ENCODE measurements at regions not wholly inside any gene's neighbourhood (a gene's known extent, or its start where the extent isn't known, plus 50 kb on each side); places are given as distances from the start of the nearest gene placed in this dataset.

- no peak for ATAC-seq
- no peak for DNase-seq (ENCODE audit: low spot score in 2 of 2)
- Mint-ChIP-seq H3K27ac (no peak overlapping the region), H3K36me3 (no peaks in the 10 kb centered on the region), H3K9me3 (no peaks in the 10 kb centered on the region)
Measured at GRCh38 chr13:94925263-94925662, 212.9 kb upstream of the SOX21 start.

GRCh38 chr13:94921181-94921580 lies 208.8 kb upstream of the SOX21 start:
- no peak overlapping the region for H3K27ac Mint-ChIP-seq
- ATAC-seq, result no peak
- H3K36me3 Mint-ChIP-seq, result no peaks in the 10 kb centered on the region
- no peak for DNase-seq (ENCODE audit: low spot score in 2 of 2)
- H3K9me3 Mint-ChIP-seq, result no peaks in the 10 kb centered on the region

GRCh38 chr13:94920578-94920977 lies 208.2 kb upstream of the SOX21 start:
- Mint-ChIP-seq H3K36me3 (no peaks in the 10 kb centered on the region), H3K27ac (no peak overlapping the region)
- no peak for ATAC-seq

GRCh38 chr13:94917824-94918223 lies 205.5 kb upstream of the SOX21 start:
- ATAC-seq (no peak), DNase-seq (ENCODE audit: low spot score in 2 of 2) (no peak)
- Mint-ChIP-seq H3K27ac (no peak overlapping the region), H3K36me3 (no peaks in the 10 kb centered on the region), H3K9me3 (no peaks in the 10 kb centered on the region)

More at GRCh38 chr13:94920578-94920977, 208.2 kb upstream of the SOX21 start:
- no peak for DNase-seq (ENCODE audit: low spot score in 2 of 2)
- no peaks in the 10 kb centered on the region for H3K9me3 Mint-ChIP-seq

- peak in 1 of 2 donors; percentile 52 for ATAC-seq
Measured at GRCh38 chr13:94914895-94915294, 202.6 kb upstream of the SOX21 start.

GRCh38 chr13:94906605-94907004 lies 194.3 kb upstream of the SOX21 start:
- DNase-seq (ENCODE audit: low spot score in 2 of 2) (no peak), ATAC-seq (no peak)
- no peak overlapping the region for H3K27ac Mint-ChIP-seq
- H3K9me3 Mint-ChIP-seq, result no peaks in the 10 kb centered on the region
- no peaks in the 10 kb centered on the region for H3K36me3 Mint-ChIP-seq

More at GRCh38 chr13:94914895-94915294, 202.6 kb upstream of the SOX21 start:
- Mint-ChIP-seq H3K36me3 (no peaks in the 10 kb centered on the region), H3K27ac (no peak overlapping the region), H3K9me3 (no peaks in the 10 kb centered on the region)
- DNase-seq (ENCODE audit: low spot score in 2 of 2), result no peak

- no peaks in the 10 kb centered on the region for H3K9me3 Mint-ChIP-seq
- no peak overlapping the region for H3K27ac Mint-ChIP-seq
- ATAC-seq (no peak), DNase-seq (ENCODE audit: low spot score in 2 of 2) (no peak)
- no peaks in the 10 kb centered on the region for H3K36me3 Mint-ChIP-seq
Measured at GRCh38 chr13:94902722-94903407, 190.5 kb upstream of the SOX21 start.

- ATAC-seq (no peak), DNase-seq (ENCODE audit: low spot score in 2 of 2) (no peak)
- Mint-ChIP-seq H3K27ac (no peak overlapping the region), H3K36me3 (no peaks in the 10 kb centered on the region), H3K9me3 (no peaks in the 10 kb centered on the region)
Measured at GRCh38 chr13:94901070-94901469, 188.7 kb upstream of the SOX21 start.

- Mint-ChIP-seq H3K36me3 (no peaks in the 10 kb centered on the region), H3K27ac (no peak overlapping the region), H3K9me3 (no peaks in the 10 kb centered on the region)
- DNase-seq (ENCODE audit: low spot score in 2 of 2) (no peak), ATAC-seq (no peak)
Measured at GRCh38 chr13:94896719-94897317, 184.5 kb upstream of the SOX21 start.

GRCh38 chr13:94896238-94896637 lies 183.9 kb upstream of the SOX21 start:
- no peaks in the 10 kb centered on the region for H3K36me3 Mint-ChIP-seq
- DNase-seq (ENCODE audit: low spot score in 2 of 2), result no peak
- no peak for ATAC-seq
- H3K27ac Mint-ChIP-seq, result no peak overlapping the region
- H3K9me3 Mint-ChIP-seq, result no peaks in the 10 kb centered on the region

GRCh38 chr13:94886191-94886590 lies 173.8 kb upstream of the SOX21 start:
- H3K36me3 Mint-ChIP-seq, result peaks cover 0 to 4% of the 10 kb centered on the region in 2 donors
- no peak overlapping the region for H3K27ac Mint-ChIP-seq
- no peaks in the 10 kb centered on the region for H3K9me3 Mint-ChIP-seq
- ATAC-seq (no peak), DNase-seq (ENCODE audit: low spot score in 2 of 2) (no peak)

GRCh38 chr13:94880463-94880862 lies 168.1 kb upstream of the SOX21 start:
- DNase-seq (ENCODE audit: low spot score in 2 of 2), result no peak
- Mint-ChIP-seq H3K9me3 (no peaks in the 10 kb centered on the region), H3K36me3 (no peaks in the 10 kb centered on the region), H3K27ac (no peak overlapping the region)
- no peak for ATAC-seq

GRCh38 chr13:94878602-94879165 lies 166.3 kb upstream of the SOX21 start:
- H3K9me3 Mint-ChIP-seq, result no peaks in the 10 kb centered on the region
- ATAC-seq (no peak), DNase-seq (ENCODE audit: low spot score in 2 of 2) (no peak)
- no peak overlapping the region for H3K27ac Mint-ChIP-seq
- no peaks in the 10 kb centered on the region for H3K36me3 Mint-ChIP-seq

GRCh38 chr13:94864474-94864873 lies 152.1 kb upstream of the SOX21 start:
- H3K9me3 Mint-ChIP-seq, result no peaks in the 10 kb centered on the region
- H3K36me3 Mint-ChIP-seq, result no peaks in the 10 kb centered on the region
- H3K27ac Mint-ChIP-seq, result no peak overlapping the region
- no peak for ATAC-seq
- DNase-seq (ENCODE audit: low spot score in 2 of 2), result no peak

GRCh38 chr13:94860981-94861407 lies 148.6 kb upstream of the SOX21 start:
- peak; percentile 37 to 83 for ATAC-seq
- DNase-seq (ENCODE audit: low spot score in 2 of 2), result no peak
- H3K9me3 Mint-ChIP-seq, result no peaks in the 10 kb centered on the region
- H3K27ac Mint-ChIP-seq, result peak overlapping the region; percentile 75 to 93
- H3K36me3 Mint-ChIP-seq, result no peaks in the 10 kb centered on the region

- Mint-ChIP-seq H3K27ac (peak overlapping the region in 1 of 2 donors; percentile 41), H3K36me3 (no peaks in the 10 kb centered on the region), H3K9me3 (no peaks in the 10 kb centered on the region)
- DNase-seq (ENCODE audit: low spot score in 2 of 2) (no peak), ATAC-seq (no peak)
Measured at GRCh38 chr13:94859811-94860210, 147.5 kb upstream of the SOX21 start.

- Mint-ChIP-seq H3K9me3 (no peaks in the 10 kb centered on the region), H3K27ac (peak overlapping the region in 1 of 2 donors; percentile 41), H3K36me3 (no peaks in the 10 kb centered on the region)
- DNase-seq (ENCODE audit: low spot score in 2 of 2) (no peak), ATAC-seq (no peak)
Measured at GRCh38 chr13:94859278-94859691, 146.9 kb upstream of the SOX21 start.

- DNase-seq (ENCODE audit: low spot score in 2 of 2) (no peak), ATAC-seq (no peak)
- Mint-ChIP-seq H3K36me3 (no peaks in the 10 kb centered on the region), H3K9me3 (no peaks in the 10 kb centered on the region), H3K27ac (no peak overlapping the region)
Measured at GRCh38 chr13:94858856-94859255, 146.5 kb upstream of the SOX21 start.

Measured in activated naive CD4-positive, alpha-beta T cell treated with anti-CD3 and anti-CD28 coated beads, Interleukin-2, amount 50 U/mL, for 72 hours (primary cell).